CD14-positive monocyte (primary cell): ENCODE measurements at regions not wholly inside any gene's neighbourhood (a gene's known extent, or its start where the extent isn't known, plus 50 kb on each side); places are given as distances from the start of the nearest gene placed in this dataset.

Source experiments
- DNase-seq, 3 donors: peaks; one replicate each; pipeline ENCODE4 v3.0.0-alpha.2; 2011 to 2022
- H2AFZ ChIP-seq: 2 replicates; pipeline ENCODE4 v1.6.0; 2012; ENCODE audit warnings: mild to moderate bottlenecking, low read depth, low read length, inconsistent platforms; ENCODE audit not compliant: insufficient read depth, poor library complexity, severe bottlenecking
- H3K27ac ChIP-seq, 2 donors: 1 replicate in 1 of 2; 2 replicates in 1 of 2; pipeline ENCODE4 v1.5.1; 2012 to 2013; ENCODE audit warnings: low read length in 2 of 2, control low read depth in 1 of 2, inconsistent platforms in 1 of 2, low read depth in 1 of 2, mild to moderate bottlenecking in 1 of 2
- H3K27me3 ChIP-seq, 2 donors: one replicate each; pipeline versions ENCODE4 v1.6.0 to v1.6.1; 2011 to 2013; ENCODE audit warnings: low read length in 2 of 2; ENCODE audit not compliant: control insufficient read depth in 2 of 2, insufficient read depth in 2 of 2
- H3K36me3 ChIP-seq, 2 donors: replicated peaks in 1 of 2; 1 replicate in 1 of 2; 2 replicates in 1 of 2; pipeline versions ENCODE4 v1.5.1 to v1.6.1; 2012 to 2013; ENCODE audit warnings: low read length in 2 of 2, control low read depth in 1 of 2, inconsistent platforms in 1 of 2, mild to moderate bottlenecking in 1 of 2; ENCODE audit not compliant: insufficient read depth in 2 of 2, control insufficient read depth in 1 of 2
- H3K4me1 ChIP-seq, 2 donors: 1 replicate in 1 of 2; 2 replicates in 1 of 2; pipeline versions ENCODE4 v1.5.1 to v1.6.1; 2012 to 2013; ENCODE audit warnings: low read length in 2 of 2, control low read depth in 1 of 2, inconsistent platforms in 1 of 2, mild to moderate bottlenecking in 1 of 2, moderate library complexity in 1 of 2; ENCODE audit not compliant: insufficient read depth in 2 of 2, control insufficient read depth in 1 of 2
- H3K4me2 ChIP-seq: replicated peaks from 2 replicates; pipeline ENCODE3; 2012; ENCODE audit warnings: low read length, moderate library complexity, mild to moderate bottlenecking; ENCODE audit not compliant: poor library complexity, severe bottlenecking; ENCODE audit errors: extremely low read depth
- H3K4me3 ChIP-seq, 3 experiments: fragments of 200-600 bp in 1 of 3; sonication (generic) in 1 of 3; replicated peaks in 1 of 3; 1 replicate in 2 of 3; 2 replicates in 1 of 3; pipeline ENCODE4 v1.5.1; 2011 to 2013; ENCODE audit warnings: low read length in 3 of 3, mild to moderate bottlenecking in 3 of 3, control low read depth in 2 of 3, low read depth in 2 of 3, inconsistent platforms in 1 of 3, moderate library complexity in 1 of 3
- H3K79me2 ChIP-seq: 2 replicates; pipeline ENCODE4 v1.6.0; 2012; ENCODE audit warnings: mild to moderate bottlenecking, control low read depth, inconsistent platforms, low read length, moderate library complexity; ENCODE audit not compliant: insufficient read depth
- H3K9ac ChIP-seq: 2 replicates; pipeline ENCODE4 v1.6.0; 2017; ENCODE audit warnings: low read length, mild to moderate bottlenecking; ENCODE audit not compliant: insufficient read depth, poor library complexity, severe bottlenecking
- H3K9me3 ChIP-seq, 2 donors: replicated peaks in 1 of 2; 1 replicate in 1 of 2; 2 replicates in 1 of 2; pipeline versions ENCODE4 v1.5.1 to v1.6.1; 2012 to 2013; ENCODE audit warnings: low read length in 2 of 2, control low read depth in 1 of 2; ENCODE audit not compliant: control insufficient read depth in 1 of 2, insufficient read depth in 1 of 2
- H4K20me1 ChIP-seq: 2 replicates; pipeline ENCODE4 v1.6.0; 2012; ENCODE audit warnings: mild to moderate bottlenecking, low read length, control low read depth, moderate library complexity; ENCODE audit not compliant: insufficient read depth
- H3K27ac Mint-ChIP-seq, 7 donors: one replicate each; pipeline ENCODE4 v1.8.0; 2020; ENCODE audit warnings: mild to moderate bottlenecking in 7 of 7, mixed read lengths in 7 of 7, moderate library complexity in 6 of 7, inconsistent platforms in 2 of 7
- H3K27me3 Mint-ChIP-seq, 3 donors: one replicate each; pipeline ENCODE4 v1.8.0; 2021 to 2022; ENCODE audit warnings: low read depth in 3 of 3, mild to moderate bottlenecking in 3 of 3, mixed read lengths in 3 of 3, moderate library complexity in 3 of 3, inconsistent platforms in 1 of 3
- H3K36me3 Mint-ChIP-seq, 2 donors: one replicate each; pipeline ENCODE4 v1.8.0; 2020; ENCODE audit warnings: mixed read lengths in 2 of 2, inconsistent platforms in 1 of 2, mild to moderate bottlenecking in 1 of 2
- H3K4me1 Mint-ChIP-seq: one replicate; pipeline ENCODE4 v1.8.0; 2020; ENCODE audit warnings: mild to moderate bottlenecking, mixed read lengths
- H3K4me3 Mint-ChIP-seq, 2 donors: one replicate each; pipeline ENCODE4 v1.8.0; 2020; ENCODE audit warnings: mild to moderate bottlenecking in 2 of 2, mixed read lengths in 2 of 2, moderate library complexity in 1 of 2
- H3K9me3 Mint-ChIP-seq, 7 donors: one replicate each; pipeline ENCODE4 v1.8.0; 2020 to 2022; ENCODE audit warnings: mixed read lengths in 7 of 7, mild to moderate bottlenecking in 6 of 7, moderate library complexity in 6 of 7, inconsistent platforms in 2 of 7
- WGBS: methylation state at CpG from one replicate; pipeline ENCODE4 v1.1.5; 2013; ENCODE audit warnings: missing lambda C conversion rate; ENCODE audit not compliant: insufficient coverage; 5-methylcytosine and 5-hydroxymethylcytosine counted together
- intact Hi-C, 2 donors: fragments of 100-400 bp; cut with micrococcal nuclease; formaldehyde crosslinking; loops; one replicate each; pipeline versions ENCODE4 v1.15.0 to v1.15.1; 2023
- TF ChIP-seq, protein P1 (sequence below): fragments of 200-600 bp; IDR thresholded peaks from one replicate; pipeline ENCODE4 v1.8.0; 2022; ENCODE audit warnings: antibody characterized with exemption, mild to moderate bottlenecking

DNA sequence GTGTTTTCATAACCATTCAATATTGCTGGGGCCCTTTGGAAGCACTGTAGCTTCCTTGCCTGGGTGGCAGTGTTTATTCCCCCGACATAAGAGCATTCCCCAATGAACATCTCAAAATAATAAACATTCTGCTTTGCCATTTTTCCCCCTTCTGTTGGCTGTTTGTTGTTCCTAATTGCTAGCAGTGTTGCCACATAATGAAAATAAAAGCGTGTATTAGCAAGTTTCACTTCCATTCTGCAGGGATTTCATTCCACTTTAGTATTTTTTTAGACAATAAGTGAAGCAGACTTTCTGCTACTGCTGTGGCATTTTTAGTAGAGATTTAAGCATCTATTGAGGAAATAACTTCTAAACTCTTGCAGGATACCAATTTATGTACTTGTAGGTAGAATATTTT, 154.7 kb upstream of the GALNT13 start:
- no peak overlapping the region for H3K27ac Mint-ChIP-seq

GRCh38 chr2:153739394-153739793, 132.3 kb upstream of the GALNT13 start:
- Histone ChIP-seq H3K27ac (no peak overlapping the region), H3K79me2 (no peaks in the 10 kb centered on the region), H3K4me1 (no peaks in the 10 kb centered on the region), H3K4me3 (no peak overlapping the region), H3K9me3 (peaks cover 0 to under 1% of the 10 kb centered on the region in 2 donors), H3K36me3 (no peaks in the 10 kb centered on the region), H3K9ac (no peak overlapping the region), H2AFZ (no peak overlapping the region), H3K4me2 (no peak overlapping the region), H4K20me1 (no peaks in the 10 kb centered on the region), H3K27me3 (no peaks in the 10 kb centered on the region)
- intact Hi-C loops: no loop called here
- TF ChIP-seq, protein P1, sequence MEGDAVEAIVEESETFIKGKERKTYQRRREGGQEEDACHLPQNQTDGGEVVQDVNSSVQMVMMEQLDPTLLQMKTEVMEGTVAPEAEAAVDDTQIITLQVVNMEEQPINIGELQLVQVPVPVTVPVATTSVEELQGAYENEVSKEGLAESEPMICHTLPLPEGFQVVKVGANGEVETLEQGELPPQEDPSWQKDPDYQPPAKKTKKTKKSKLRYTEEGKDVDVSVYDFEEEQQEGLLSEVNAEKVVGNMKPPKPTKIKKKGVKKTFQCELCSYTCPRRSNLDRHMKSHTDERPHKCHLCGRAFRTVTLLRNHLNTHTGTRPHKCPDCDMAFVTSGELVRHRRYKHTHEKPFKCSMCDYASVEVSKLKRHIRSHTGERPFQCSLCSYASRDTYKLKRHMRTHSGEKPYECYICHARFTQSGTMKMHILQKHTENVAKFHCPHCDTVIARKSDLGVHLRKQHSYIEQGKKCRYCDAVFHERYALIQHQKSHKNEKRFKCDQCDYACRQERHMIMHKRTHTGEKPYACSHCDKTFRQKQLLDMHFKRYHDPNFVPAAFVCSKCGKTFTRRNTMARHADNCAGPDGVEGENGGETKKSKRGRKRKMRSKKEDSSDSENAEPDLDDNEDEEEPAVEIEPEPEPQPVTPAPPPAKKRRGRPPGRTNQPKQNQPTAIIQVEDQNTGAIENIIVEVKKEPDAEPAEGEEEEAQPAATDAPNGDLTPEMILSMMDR: no peak
- no peak for DNase-seq
- Mint-ChIP-seq H3K9me3 (peaks cover 0 to 11% (median 4%) of the 10 kb centered on the region in 7 donors), H3K27me3 (no peaks in the 10 kb centered on the region), H3K4me3 (no peak overlapping the region), H3K27ac (no peak overlapping the region), H3K4me1 (no peaks in the 10 kb centered on the region), H3K36me3 (no peaks in the 10 kb centered on the region)

More for the DNA sequence above, 154.7 kb upstream of the GALNT13 start:
- no peak for DNase-seq
- no CpG with 5 or more reads among the region's 2 CpGs for WGBS
- H3K4me1 Mint-ChIP-seq: no peaks in the 10 kb centered on the region
- no peaks in the 10 kb centered on the region for H3K79me2 ChIP-seq
- no peaks in the 10 kb centered on the region for H3K27me3 Mint-ChIP-seq
- H3K9ac ChIP-seq: no peak overlapping the region
- H3K27me3 ChIP-seq: no peaks in the 10 kb centered on the region
- intact Hi-C loops: no loop called here
- H3K4me3 ChIP-seq: no peak overlapping the region
- H3K4me2 ChIP-seq: no peak overlapping the region
- no peaks in the 10 kb centered on the region for H3K4me1 ChIP-seq
- no peak overlapping the region for H2AFZ ChIP-seq
- H3K27ac ChIP-seq: no peak overlapping the region
- H3K36me3 Mint-ChIP-seq: no peaks in the 10 kb centered on the region
- H3K4me3 Mint-ChIP-seq: no peak overlapping the region
- no peaks in the 10 kb centered on the region for H4K20me1 ChIP-seq
- TF ChIP-seq, protein P1: no peak
- H3K36me3 ChIP-seq: no peaks in the 10 kb centered on the region
- H3K9me3 Mint-ChIP-seq: peaks cover 0 to 4% (median 2%) of the 10 kb centered on the region in 7 donors
- peaks cover 0 to 6% of the 10 kb centered on the region in 2 donors for H3K9me3 ChIP-seq
